LNCaP clone FGC (cell line): ENCODE measurements at regions not wholly inside any gene's neighbourhood (a gene's known extent, or its start where the extent isn't known, plus 50 kb on each side); places are given as distances from the start of the nearest gene placed in this dataset.
A peak's percentile ranks its signal among the peaks of the same experiment; 100 is the strongest.
"Not testable (repeated sequence)": the region's sequence is repeated elsewhere in the genome, so short reads cannot be mapped to it uniquely, and the experiment has no call there.

Experiments
- DNase-seq: peaks from one replicate; pipeline ENCODE4 v3.0.0-alpha.2; 2011; ENCODE audit warnings: low read depth
- H3K4me3 ChIP-seq: 2 replicates; pipeline ENCODE4 v1.5.1; 2011; ENCODE audit warnings: mild to moderate bottlenecking, low read depth, low read length, control low read depth
- TF ChIP-seq, protein P1 (sequence below): IDR thresholded peaks from 2 replicates; pipeline ENCODE4 v1.5.1; 2012; ENCODE audit warnings: mild to moderate bottlenecking; ENCODE audit not compliant: control insufficient read depth, insufficient read depth; ENCODE audit errors: extremely low read depth

- no peak overlapping the region for H3K4me3 ChIP-seq
- TF ChIP-seq, protein P1, sequence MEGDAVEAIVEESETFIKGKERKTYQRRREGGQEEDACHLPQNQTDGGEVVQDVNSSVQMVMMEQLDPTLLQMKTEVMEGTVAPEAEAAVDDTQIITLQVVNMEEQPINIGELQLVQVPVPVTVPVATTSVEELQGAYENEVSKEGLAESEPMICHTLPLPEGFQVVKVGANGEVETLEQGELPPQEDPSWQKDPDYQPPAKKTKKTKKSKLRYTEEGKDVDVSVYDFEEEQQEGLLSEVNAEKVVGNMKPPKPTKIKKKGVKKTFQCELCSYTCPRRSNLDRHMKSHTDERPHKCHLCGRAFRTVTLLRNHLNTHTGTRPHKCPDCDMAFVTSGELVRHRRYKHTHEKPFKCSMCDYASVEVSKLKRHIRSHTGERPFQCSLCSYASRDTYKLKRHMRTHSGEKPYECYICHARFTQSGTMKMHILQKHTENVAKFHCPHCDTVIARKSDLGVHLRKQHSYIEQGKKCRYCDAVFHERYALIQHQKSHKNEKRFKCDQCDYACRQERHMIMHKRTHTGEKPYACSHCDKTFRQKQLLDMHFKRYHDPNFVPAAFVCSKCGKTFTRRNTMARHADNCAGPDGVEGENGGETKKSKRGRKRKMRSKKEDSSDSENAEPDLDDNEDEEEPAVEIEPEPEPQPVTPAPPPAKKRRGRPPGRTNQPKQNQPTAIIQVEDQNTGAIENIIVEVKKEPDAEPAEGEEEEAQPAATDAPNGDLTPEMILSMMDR, result no peak
- DNase-seq, result no peak
These were observed 80.5 kb upstream of the ADGRA3 start for GRCh38 chr4:22596409-22596808.

DNA sequence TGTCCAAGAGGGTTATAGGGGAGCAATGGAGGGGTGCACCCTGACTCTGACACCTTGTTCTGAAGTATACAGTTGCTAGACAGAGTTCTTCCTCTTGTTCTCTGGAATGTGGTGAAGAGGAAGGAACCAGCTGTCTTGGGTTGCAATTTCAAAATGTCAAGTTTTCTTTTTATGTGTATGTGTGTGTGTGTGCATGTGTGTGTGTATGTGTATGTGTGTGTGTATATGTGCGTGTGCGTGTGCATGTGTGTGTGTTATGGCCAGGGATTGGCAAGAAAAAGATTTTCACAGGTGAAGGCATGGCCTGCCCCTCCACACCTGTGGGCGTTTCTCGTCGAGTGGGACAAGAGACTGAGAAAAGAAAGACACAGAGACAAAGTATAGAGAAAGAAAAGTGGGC is 81.6 kb upstream of the ADGRA3 start:
- H3K4me3 ChIP-seq, result no peak overlapping the region
- no peak for DNase-seq
- TF ChIP-seq, protein P1, result no peak

- not testable (repeated sequence) for DNase-seq, H3K4me3 ChIP-seq
These were observed 82.5 kb upstream of the ADGRA3 start for GRCh38 chr4:22598113-22599047.

- not testable (repeated sequence) for H3K4me3 ChIP-seq, DNase-seq
These were observed 83.5 kb upstream of the ADGRA3 start for GRCh38 chr4:22599228-22599928.

DNA sequence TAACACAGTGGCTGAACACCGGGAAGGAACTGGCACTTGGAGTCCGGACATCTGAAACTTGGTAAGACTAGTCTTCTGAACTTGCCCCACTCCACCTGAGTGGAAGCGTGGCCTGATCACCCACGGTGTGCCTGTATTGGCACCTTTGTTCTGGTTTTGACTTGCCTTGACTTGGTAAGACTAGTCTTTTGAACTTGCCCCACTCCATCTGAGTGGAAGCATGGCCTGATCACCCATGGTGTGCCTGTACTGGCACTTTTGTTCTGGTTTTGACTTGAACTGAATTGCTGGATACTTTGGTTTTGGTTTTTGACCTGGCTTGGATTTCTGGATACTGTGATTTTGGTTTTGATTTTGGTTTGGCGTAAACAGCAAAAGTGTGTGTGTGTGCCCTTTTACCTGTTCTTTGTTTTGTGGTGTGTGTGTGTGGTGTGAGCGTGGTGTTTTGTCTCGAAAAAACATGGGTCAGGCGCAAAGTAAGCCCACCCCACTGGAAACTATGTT is 84.1 kb upstream of the ADGRA3 start:
- not testable (repeated sequence) for H3K4me3 ChIP-seq

GRCh38 chr4:22601638-22602037 is 85.8 kb upstream of the ADGRA3 start:
- not testable (repeated sequence) for DNase-seq, H3K4me3 ChIP-seq

More for the DNA sequence above, 84.1 kb upstream of the ADGRA3 start:
- DNase-seq, result not testable (repeated sequence)

DNA sequence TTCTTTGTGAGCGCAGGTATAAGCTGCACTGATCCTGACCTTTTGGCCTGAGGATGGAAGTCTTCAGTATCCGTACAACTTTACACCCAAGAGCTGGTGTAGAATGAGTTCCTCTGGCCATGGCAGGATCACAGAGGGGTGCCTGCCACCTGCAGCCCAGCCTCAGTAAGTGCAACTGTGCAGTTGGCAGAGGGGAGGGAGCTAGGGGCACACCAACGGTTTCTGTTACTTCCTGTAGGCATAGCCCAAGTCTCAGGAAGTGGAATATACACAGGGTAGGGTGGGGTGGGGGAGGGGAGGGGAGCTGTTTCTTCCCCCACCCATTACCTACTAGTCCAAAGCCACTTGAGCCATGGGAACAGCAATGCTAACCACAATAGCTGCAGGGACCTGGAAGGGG is 85.4 kb upstream of the GBA3 start:
- no peak overlapping the region for H3K4me3 ChIP-seq
- peak; percentile 17 for DNase-seq
- TF ChIP-seq, protein P1, result peak; percentile 93

DNA sequence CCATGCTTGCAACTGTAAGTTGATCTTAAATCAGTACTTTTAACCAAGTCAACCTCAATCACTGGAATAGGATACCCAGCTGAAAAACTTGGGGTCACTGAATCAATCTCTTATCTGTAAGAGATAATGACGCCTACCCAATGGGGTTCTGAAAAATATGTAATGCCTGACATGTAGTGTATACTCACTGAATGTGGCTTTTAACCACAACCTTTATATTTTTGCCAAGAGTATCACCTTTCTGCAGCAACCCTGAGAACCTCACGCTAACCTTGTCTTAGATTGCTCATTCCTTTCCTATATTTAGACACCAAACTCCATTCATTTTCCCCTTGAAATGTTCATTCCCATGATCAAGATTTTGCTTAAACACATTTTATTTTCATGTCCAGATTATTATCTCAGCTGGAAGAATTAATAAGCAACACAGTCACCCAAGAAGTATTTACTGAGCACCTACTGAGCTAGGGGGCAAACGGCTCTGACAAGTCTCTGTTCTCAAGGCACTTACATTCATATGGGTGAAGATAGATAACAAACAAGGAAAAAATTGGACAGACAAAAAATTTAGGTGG is 82.7 kb upstream of the GBA3 start:
- H3K4me3 ChIP-seq, DNase-seq: not testable (repeated sequence)

- no peak for DNase-seq
- H3K4me3 ChIP-seq, result no peak overlapping the region
- TF ChIP-seq, protein P1, result no peak
These were observed 78.6 kb upstream of the GBA3 start for GRCh38 chr4:22614114-22614513.
